Right hindlimb (tissue), 1 donor: ENCODE measurements at regions not wholly inside any gene's neighbourhood (a gene's known extent, or its start where the extent isn't known, plus 50 kb on each side); places are given as distances from the start of the nearest gene placed in this dataset.
"Not testable (repeated sequence)": the region's sequence is repeated elsewhere in the genome, so short reads cannot be mapped to it uniquely, and the experiment has no call there.

Experiments used
- DNase-seq: peaks from one replicate; pipeline ENCODE4 v3.0.0-alpha.2; 2018

GRCh38 chr12:114119316-114119715 is 153.2 kb upstream of the RBM19 start:
- no peak for DNase-seq

GRCh38 chr12:114096461-114096860 is 130.3 kb upstream of the RBM19 start:
- DNase-seq = no peak

GRCh38 chr12:114093520-114093919 is 127.4 kb upstream of the RBM19 start:
- DNase-seq = no peak

GRCh38 chr12:114092981-114093380 is 126.9 kb upstream of the RBM19 start:
- DNase-seq = no peak

GRCh38 chr12:114090211-114090610 is 124.1 kb upstream of the RBM19 start:
- DNase-seq = peak; percentile 19

GRCh38 chr12:114073076-114073475 is 107.0 kb upstream of the RBM19 start:
- no peak for DNase-seq

GRCh38 chr12:114069507-114069906 is 103.4 kb upstream of the RBM19 start:
- DNase-seq = no peak

- DNase-seq = no peak
Measured at GRCh38 chr12:114064497-114064896, 98.4 kb upstream of the RBM19 start.

GRCh38 chr12:114064034-114064433 is 97.9 kb upstream of the RBM19 start:
- DNase-seq = not testable (repeated sequence)

GRCh38 chr12:114063435-114063834 is 97.3 kb upstream of the RBM19 start:
- DNase-seq = no peak

GRCh38 chr12:114056351-114056750 is 90.2 kb upstream of the RBM19 start:
- DNase-seq = not testable (repeated sequence)

GRCh38 chr12:114054982-114055381 is 88.9 kb upstream of the RBM19 start:
- DNase-seq = no peak

- DNase-seq = no peak
Measured at GRCh38 chr12:114046236-114046998, 80.3 kb upstream of the RBM19 start.

- no peak for DNase-seq
Measured at GRCh38 chr12:114045349-114045748, 79.2 kb upstream of the RBM19 start.

GRCh38 chr12:114041590-114041989 is 75.5 kb upstream of the RBM19 start:
- DNase-seq = no peak

GRCh38 chr12:114041136-114041535 is 75.0 kb upstream of the RBM19 start:
- no peak for DNase-seq

GRCh38 chr12:114038962-114039361 is 72.8 kb upstream of the RBM19 start:
- DNase-seq = no peak

- DNase-seq = no peak
Measured at GRCh38 chr12:114032801-114033200, 66.7 kb upstream of the RBM19 start.

- DNase-seq = no peak
Measured at GRCh38 chr12:114030451-114030850, 64.3 kb upstream of the RBM19 start.

- DNase-seq = no peak
Measured at GRCh38 chr12:114026805-114027204, 60.7 kb upstream of the RBM19 start.

GRCh38 chr12:114025935-114026334 is 59.8 kb upstream of the RBM19 start:
- DNase-seq = no peak

GRCh38 chr12:114022081-114022480 is 56.0 kb upstream of the RBM19 start:
- DNase-seq = not testable (repeated sequence)

- DNase-seq = no peak
Measured at GRCh38 chr12:114018669-114019068, 52.5 kb upstream of the RBM19 start.
